Stomach (tissue), 8 donors: ENCODE measurements at regions not wholly inside any gene's neighbourhood (a gene's known extent, or its start where the extent isn't known, plus 50 kb on each side); places are given as distances from the start of the nearest gene placed in this dataset.

Experiments used
- DNase-seq, 2 donors: peaks; one replicate each; pipeline versions ENCODE4 v3.0.0 to v3.0.0-alpha.2; 2013 to 2019
- H3K27ac ChIP-seq, 5 donors: fragments of 200-600 bp in 4 of 5; sonication (generic) in 4 of 5; one replicate each; pipeline ENCODE4 v1.5.1; 2013 to 2019; ENCODE audit warnings: mild to moderate bottlenecking in 1 of 5, moderate library complexity in 1 of 5
- H3K27me3 ChIP-seq, 3 donors: fragments of 200-600 bp; sonication (generic); one replicate each; pipeline ENCODE4 v1.5.1; 2017 to 2019; ENCODE audit warnings: mixed run types in 1 of 3
- H3K36me3 ChIP-seq, 4 donors: fragments of 200-600 bp; sonication (generic); 1 replicate in 3 of 4; 2 replicates in 1 of 4; pipeline ENCODE4 v1.5.1; 2016 to 2019
- H3K4me1 ChIP-seq, 4 donors: fragments of 200-600 bp; sonication (generic); one replicate each; pipeline ENCODE4 v1.5.1; 2016 to 2019
- H3K4me3 ChIP-seq, 4 donors: fragments of 200-600 bp; sonication (generic) in 3 of 4; one replicate each; pipeline ENCODE4 v1.5.1; 2016 to 2019; ENCODE audit warnings: mild to moderate bottlenecking in 1 of 4
- H3K9me3 ChIP-seq, 4 donors: fragments of 200-600 bp; sonication (generic); one replicate each; pipeline ENCODE4 v1.5.1; 2016 to 2019
- CTCF ChIP-seq, 7 experiments: fragments of 450-650 bp in 4 of 7; fragments of 200-600 bp in 3 of 7; sonication (generic) in 3 of 7; IDR thresholded peaks; one replicate each; pipeline ENCODE4 v1.5.1; 2016 to 2019; ENCODE audit warnings: antibody characterized with exemption in 7 of 7, control low read depth in 2 of 7, mild to moderate bottlenecking in 1 of 7
- EP300 ChIP-seq: sonication (generic); formaldehyde crosslinking; IDR thresholded peaks from one replicate; pipeline ENCODE4 v1.6.1; 2017; ENCODE audit warnings: antibody characterized with exemption
- POLR2A ChIP-seq, 4 donors: fragments of 450-650 bp; IDR thresholded peaks; one replicate each; pipeline ENCODE4 v1.6.1; 2016; ENCODE audit warnings: antibody characterized with exemption in 4 of 4, control low read depth in 2 of 4, mild to moderate bottlenecking in 1 of 4, moderate library complexity in 1 of 4
- POLR2AphosphoS5 ChIP-seq, 3 donors: sonication (generic); formaldehyde crosslinking; IDR thresholded peaks; one replicate each; pipeline ENCODE4 v1.6.1; 2016; ENCODE audit warnings: antibody characterized with exemption in 3 of 3
- WGBS, 5 donors: extraction: QIAGEN DNeasy Blood & Tissue Kit in 3 of 5; methylation state at CpG; one replicate each; pipeline versions ENCODE4 v1.1.5 to v1.1.7; 2013 to 2018; 5-methylcytosine and 5-hydroxymethylcytosine counted together
- intact Hi-C: fragments of 100-400 bp; cut with DNase I; formaldehyde crosslinking; loops from one replicate; pipeline ENCODE4 v1.15.1; 2023; ENCODE audit warnings: low total_unique reads
- donor health status: healthy with polysubstance abuse.
- donor health status: Bipolar disorder and iron deficiency.
- donor health status: healthy.

GRCh38 chr10:20620981-20621380 lies 276.1 kb downstream of the NEBL start:
- WGBS, 5 donors = 84 to 91% (median 90%) methylated on average over 2 of the region's 2 CpGs
- H3K27ac ChIP-seq = no peak overlapping the region
- no peak overlapping the region for H3K4me3 ChIP-seq
- peaks cover 4 to 17% (median 7%) of the 10 kb centered on the region in 4 donors for H3K4me1 ChIP-seq
- DNase-seq = no peak
- H3K36me3 ChIP-seq = no peaks in the 10 kb centered on the region
- intact Hi-C loops = no loop called here
- no peaks in the 10 kb centered on the region for H3K27me3 ChIP-seq
- no peak for TF ChIP-seq CTCF (IDR thresholded peaks at IDR 0.05)
- no peak for TF ChIP-seq POLR2AphosphoS5 (IDR thresholded peaks at IDR 0.05)
- no peak for TF ChIP-seq POLR2A (IDR thresholded peaks at IDR 0.05)
- no peak for TF ChIP-seq EP300
- H3K9me3 ChIP-seq = no peaks in the 10 kb centered on the region

DNA sequence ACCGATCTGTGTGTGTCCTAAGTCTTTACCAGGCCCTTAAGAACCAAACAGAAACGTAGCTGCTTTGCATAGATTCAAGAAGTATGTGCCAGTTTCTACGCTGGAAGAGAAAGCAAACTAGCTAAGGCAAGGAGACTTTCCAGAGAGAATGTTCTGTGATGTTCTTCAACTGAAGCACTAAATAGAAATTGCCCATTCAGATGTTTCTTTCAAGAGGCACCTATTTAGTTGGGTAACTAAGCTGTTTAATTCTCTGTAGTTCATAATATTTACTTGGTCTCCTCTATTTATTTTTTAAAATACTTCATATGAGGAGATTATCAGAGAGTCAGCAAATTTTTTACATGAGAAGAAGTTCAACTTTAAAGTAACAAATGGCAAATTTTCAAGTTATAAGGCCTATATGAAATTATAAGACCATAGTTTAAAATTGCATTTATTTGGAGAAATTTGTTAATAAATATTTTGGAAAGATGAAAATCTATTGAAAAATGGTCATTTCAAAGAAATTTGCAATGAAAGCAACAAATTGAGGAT lies 279.0 kb downstream of the NEBL start:
- H3K27me3 ChIP-seq = no peaks in the 10 kb centered on the region
- H3K9me3 ChIP-seq = no peaks in the 10 kb centered on the region
- WGBS, 5 donors = 80 to 87% (median 86%) methylated on average over 3 of the region's 3 CpGs
- no peak overlapping the region for H3K27ac ChIP-seq
- H3K4me3 ChIP-seq = no peak overlapping the region
- no peak for DNase-seq
- no peaks in the 10 kb centered on the region for H3K36me3 ChIP-seq
- intact Hi-C loops = no loop called here
- peaks cover 4 to 24% (median 13%) of the 10 kb centered on the region in 4 donors for H3K4me1 ChIP-seq
- TF ChIP-seq EP300 (no peak), POLR2A (IDR thresholded peaks at IDR 0.05) (no peak), POLR2AphosphoS5 (IDR thresholded peaks at IDR 0.05) (no peak), CTCF (IDR thresholded peaks at IDR 0.05) (no peak)

DNA sequence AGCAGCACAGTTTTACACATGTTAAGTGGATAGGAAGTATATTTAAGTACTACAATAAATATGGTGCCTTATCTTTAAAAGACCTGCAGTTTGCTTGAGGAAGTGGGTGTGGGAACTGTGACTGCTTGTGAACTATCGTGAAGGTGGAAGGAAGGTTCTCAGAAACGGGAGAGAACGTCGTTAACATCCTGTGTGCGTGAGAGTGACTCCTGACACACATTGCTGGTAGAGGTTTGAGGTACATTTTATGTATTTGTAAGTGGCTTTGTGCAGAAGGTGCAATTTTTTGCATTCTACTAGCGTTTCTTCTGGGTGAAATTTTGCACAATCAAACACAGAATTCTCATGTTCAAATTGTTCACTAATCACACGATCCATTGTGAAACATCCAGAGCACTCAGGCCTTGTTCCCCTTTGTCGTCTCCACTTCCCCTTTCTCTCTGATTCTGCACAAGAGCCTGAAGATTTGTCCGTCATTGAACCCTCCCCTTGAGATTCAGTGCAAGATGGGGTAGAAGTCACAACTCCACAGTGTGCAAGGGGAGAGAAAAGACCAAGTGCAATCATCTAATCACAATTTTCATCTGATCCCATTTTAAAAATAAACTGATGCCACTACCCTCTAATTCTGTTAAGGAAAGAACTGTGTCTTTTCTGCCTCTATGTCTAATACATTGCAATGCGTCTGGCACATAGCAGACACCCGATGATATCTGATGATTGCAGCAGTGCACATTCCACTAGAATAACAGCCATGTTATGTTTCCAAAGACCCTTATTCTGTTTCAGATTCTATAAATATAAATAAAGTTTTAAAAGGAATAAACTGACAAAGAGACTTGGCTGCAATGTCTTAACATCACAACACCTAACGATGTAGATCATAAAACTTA lies 279.9 kb downstream of the NEBL start:
- WGBS, 5 donors = 55 to 70% (median 58%) methylated on average over 12 of the region's 12 CpGs
- Histone ChIP-seq H3K36me3 (no peaks in the 10 kb centered on the region), H3K4me1 (peaks cover 0 to 15% (median 10%) of the 10 kb centered on the region in 4 donors), H3K27ac (no peak overlapping the region), H3K9me3 (no peaks in the 10 kb centered on the region), H3K27me3 (no peaks in the 10 kb centered on the region), H3K4me3 (no peak overlapping the region)
- intact Hi-C loops = no loop called here
- DNase-seq = peak in 1 of 2 donors; percentile 38
- TF ChIP-seq POLR2A (IDR thresholded peaks at IDR 0.05) (no peak), CTCF (IDR thresholded peaks at IDR 0.05) (no peak), EP300 (no peak), POLR2AphosphoS5 (IDR thresholded peaks at IDR 0.05) (no peak)

GRCh38 chr10:20616056-20616671 lies 280.9 kb downstream of the NEBL start:
- TF ChIP-seq CTCF (IDR thresholded peaks at IDR 0.05) (no peak), EP300 (no peak), POLR2AphosphoS5 (IDR thresholded peaks at IDR 0.05) (no peak), POLR2A (IDR thresholded peaks at IDR 0.05) (no peak)
- no peaks in the 10 kb centered on the region for H3K9me3 ChIP-seq
- H3K4me3 ChIP-seq = no peak overlapping the region
- DNase-seq = no peak
- H3K4me1 ChIP-seq = peaks cover 0 to 15% (median 8%) of the 10 kb centered on the region in 4 donors
- H3K27me3 ChIP-seq = no peaks in the 10 kb centered on the region
- H3K27ac ChIP-seq = no peak overlapping the region
- WGBS, 5 donors = 82 to 94% (median 91%) methylated on average over 3 of the region's 3 CpGs
- intact Hi-C loops = no loop called here
- H3K36me3 ChIP-seq = no peaks in the 10 kb centered on the region
